K562 (cell line): ENCODE measurements at regions not wholly inside any gene's neighbourhood (a gene's known extent, or its start where the extent isn't known, plus 50 kb on each side); places are given as distances from the start of the nearest gene placed in this dataset.

Experiments
- ATAC-seq: fragments of 200-7000 bp; cut with Tn5 transposase; 3 replicates; pipeline ENCODE4 v1.9.1; 2020; ENCODE audit warnings: moderate library complexity
- BruUV-seq: library from RNA; stranded (reverse); fragments of 400-500 nt; replicated peaks from 2 replicates; lab custom pipeline; 2021; lab: Mats Ljungman, UMichigan
- CTCF ChIA-PET: fragments of 300-600 bp; formaldehyde crosslinking; extraction: SDS; loops from one replicate; lab custom pipeline; 2021; ENCODE audit warnings: low intra/inter-chr PET ratio; lab: Yijun Ruan, JAX
- POLR2A ChIA-PET: fragments of 300-600, 350-650 bp; sonication (Branson Sonifier 250); formaldehyde crosslinking; extraction: SDS; loops from one replicate; lab custom pipeline; 2021; ENCODE audit warnings: antibody characterized with exemption, inconsistent platforms; lab: Yijun Ruan, JAX
- DNase-seq, 4 experiments: peaks; one replicate each; pipeline versions ENCODE4 v3.0.0 to v3.0.0-alpha.2; 2011 to 2018; ENCODE audit warnings: low spot score in 3 of 4, mixed read lengths in 3 of 4; ENCODE audit errors: extremely low read depth in 1 of 4
- FAIRE-seq: peaks from 2 replicates; lab custom pipeline; 2011; peaks lifted over from hg19 to GRCh38; lab: Jason Lieb, UNC
- H2AFZ ChIP-seq: 2 replicates; pipeline ENCODE4 v1.6.0; 2011; ENCODE audit warnings: low read depth, low read length, control low read depth, inconsistent platforms
- H3K27ac ChIP-seq: fragments of 200-600 bp; 3 replicates; pipeline ENCODE4 v1.8.0; 2011; ENCODE audit warnings: low read depth, mild to moderate bottlenecking, control low read depth, inconsistent platforms, low read length, moderate library complexity, mixed read lengths; ENCODE audit errors: extremely low read depth
- H3K27me3 ChIP-seq, 2 experiments: fragments of 300-600 bp in 1 of 2; 2 replicates in 1 of 2; 3 replicates in 1 of 2; pipeline versions ENCODE4 v1.6.0 to v1.8.0; 2011; ENCODE audit warnings: inconsistent platforms in 2 of 2, low read length in 2 of 2, mild to moderate bottlenecking in 1 of 2, mixed read lengths in 1 of 2, moderate library complexity in 1 of 2; ENCODE audit not compliant: control insufficient read depth in 2 of 2, insufficient read depth in 2 of 2
- H3K36me3 ChIP-seq: fragments of 300-600 bp; 3 replicates; pipeline ENCODE4 v1.8.0; 2011; ENCODE audit warnings: mild to moderate bottlenecking, low read length, inconsistent platforms; ENCODE audit not compliant: control insufficient read depth, insufficient read depth
- H3K4me1 ChIP-seq, 2 experiments: fragments of 200-600 bp in 1 of 2; replicated peaks in 1 of 2; 2 replicates in 1 of 2; 3 replicates in 1 of 2; pipeline versions ENCODE4 v1.5.1 to v1.8.0; 2011; ENCODE audit warnings: inconsistent platforms in 2 of 2, low read length in 2 of 2, mild to moderate bottlenecking in 1 of 2, mixed read lengths in 1 of 2, moderate library complexity in 1 of 2; ENCODE audit not compliant: control insufficient read depth in 2 of 2, insufficient read depth in 2 of 2
- H3K4me2 ChIP-seq: 2 replicates; pipeline ENCODE4 v1.6.1; 2011; ENCODE audit warnings: low read length, control low read depth, inconsistent platforms, mixed read lengths; ENCODE audit not compliant: insufficient read depth
- H3K4me3 ChIP-seq: fragments of 200-600 bp; sonication (generic), shearing (Covaris generic); 2 replicates; pipeline ENCODE4 v1.5.1; 2016; ENCODE audit warnings: control low read depth, inconsistent platforms
- H3K79me2 ChIP-seq: fragments of 200-600 bp; 3 replicates; pipeline ENCODE4 v1.8.0; 2011; ENCODE audit warnings: low read length, inconsistent platforms; ENCODE audit not compliant: control insufficient read depth, insufficient read depth
- H3K9ac ChIP-seq, 2 experiments: 2 replicates each; pipeline versions ENCODE4 v1.6.0 to v1.6.1; 2011; ENCODE audit warnings: low read depth in 2 of 2, low read length in 2 of 2, control low read depth in 1 of 2, inconsistent platforms in 1 of 2, mild to moderate bottlenecking in 1 of 2, mixed read lengths in 1 of 2; ENCODE audit not compliant: insufficient read depth in 1 of 2
- H3K9me1 ChIP-seq: one replicate; pipeline ENCODE4 v1.6.0; 2011; ENCODE audit warnings: inconsistent platforms, mild to moderate bottlenecking, low read length, moderate library complexity; ENCODE audit not compliant: control insufficient read depth, insufficient read depth
- H3K9me3 ChIP-seq: replicated peaks from 2 replicates; pipeline ENCODE4 v1.5.1; 2011; ENCODE audit warnings: low read depth, low read length, inconsistent platforms; ENCODE audit not compliant: control insufficient read depth, insufficient read depth
- H4K20me1 ChIP-seq: replicated peaks from 2 replicates; pipeline ENCODE4 v1.6.1; 2011; ENCODE audit warnings: low read length, inconsistent platforms, mixed read lengths; ENCODE audit not compliant: control insufficient read depth, insufficient read depth
- AFF4 ChIP-seq: sonication (generic); formaldehyde crosslinking; IDR thresholded peaks from 2 replicates; pipeline ENCODE4 v1.8.0; 2023; ENCODE audit warnings: mild to moderate bottlenecking, missing genetic modification reagents
- GATAD2A ChIP-seq: fragments of 450-650 bp; IDR thresholded peaks from 2 replicates; pipeline ENCODE4 v1.6.1; 2017
- MTA2 ChIP-seq: fragments of 450-650 bp; IDR thresholded peaks from 2 replicates; pipeline ENCODE4 v1.6.1; 2016; ENCODE audit warnings: low read depth
- POLR2B ChIP-seq: fragments of 450-650 bp; IDR thresholded peaks from 2 replicates; pipeline ENCODE4 v1.6.1; 2018; ENCODE audit warnings: low read depth; ENCODE audit not compliant: partially characterized antibody
- POU5F1 ChIP-seq: fragments of 150-350 bp; IDR thresholded peaks from 2 replicates; pipeline ENCODE4 v1.6.1; 2014; ENCODE audit warnings: borderline replicate concordance, low read length, low read depth, mild to moderate bottlenecking; ENCODE audit not compliant: partially characterized antibody
- RUNX1 ChIP-seq: sonication (generic); IDR thresholded peaks from 2 replicates; pipeline ENCODE4 v1.6.1; 2016; ENCODE audit warnings: antibody characterized with exemption, low read depth
- SAFB ChIP-seq: fragments of 200-400 bp; formaldehyde crosslinking; IDR thresholded peaks from 2 replicates; pipeline ENCODE4 v1.6.1; 2017; ENCODE audit warnings: low read depth, low read length, borderline replicate concordance
- ZHX1 ChIP-seq: fragments of 150-350 bp; conservative IDR thresholded peaks from 2 replicates; pipeline ENCODE4 v1.6.1; 2014; ENCODE audit warnings: low read length
- ZNF143 ChIP-seq: sonication (generic); formaldehyde crosslinking; IDR thresholded peaks from 2 replicates; pipeline ENCODE4 v1.9.0; 2022; ENCODE audit warnings: mild to moderate bottlenecking, missing genetic modification reagents
- ZNF316 ChIP-seq: fragments of 450-650 bp; IDR thresholded peaks from 2 replicates; pipeline ENCODE4 v1.6.1; 2016
- ZNF324 ChIP-seq: fragments of 250-450 bp; sonication (Bioruptor Pico); IDR thresholded peaks from 2 replicates; pipeline ENCODE4 v1.4.0; 2020; ENCODE audit warnings: mild to moderate bottlenecking
- ZNF77 ChIP-seq: fragments of 250-450 bp; sonication (Bioruptor Pico); IDR thresholded peaks from 2 replicates; pipeline ENCODE4 v1.5.0; 2020
- WGBS: fragments of 100-300 bp; shearing (Covaris generic); methylation state at CpG from one replicate; pipeline ENCODE4 v1.1.6; 2016; ENCODE audit warnings: low coverage, mixed read lengths; ENCODE audit not compliant: insufficient coverage; ENCODE audit errors: missing lambda C conversion rate; 5-methylcytosine and 5-hydroxymethylcytosine counted together
- in situ Hi-C: fragments of 300-500 bp; cut with MboI; formaldehyde crosslinking; loops from 4 replicates; pipeline ENCODE4 v1.15.0; 2018; ENCODE audit warnings: inconsistent platforms, mixed read lengths
- intact Hi-C: fragments of 100-400 bp; cut with micrococcal nuclease; formaldehyde crosslinking; loops from 2 replicates; pipeline ENCODE4 v1.14.2; 2022

GRCh38 chr5:93096561-93096960 is 484.5 kb downstream of the NR2F1-AS1 start:
- POLR2A ChIA-PET, result no interaction called here
- Histone ChIP-seq H3K27ac (no peak overlapping the region), H3K27me3 (no peaks in the 10 kb centered on the region), H3K4me3 (no peak overlapping the region), H3K9ac (no peak overlapping the region), H3K9me1 (no peaks in the 10 kb centered on the region), H2AFZ (no peak overlapping the region), H3K9me3 (no peaks in the 10 kb centered on the region), H3K36me3 (no peaks in the 10 kb centered on the region), H3K79me2 (no peaks in the 10 kb centered on the region)
- no peak for FAIRE-seq
- no peak for DNase-seq
- WGBS, result 0% methylated on average over 1 of the region's 1 CpG
- ATAC-seq, result no peak
- intact Hi-C loops, result no loop called here
- TF ChIP-seq AFF4 (no peak), MTA2 (no peak), ZHX1 (no peak), SAFB (no peak), GATAD2A (no peak), POU5F1 (no peak), ZNF324 (CRISPR knock-in tag) (no peak), POLR2B (no peak), ZNF77 (CRISPR knock-in tag) (no peak), ZNF143 (CRISPR knock-in tag) (no peak), ZNF316 (no peak), RUNX1 (no peak)
- TF ChIP-seq, all 486 proteins: peak for 0
- in situ Hi-C loops, result no loop called here
- Histone ChIP-seq H3K4me1 (no peaks in the 10 kb centered on the region), H4K20me1 (no peaks in the 10 kb centered on the region), H3K4me2 (no peak overlapping the region)
- BruUV-seq, result no TSS peak
- CTCF ChIA-PET, result no interaction called here
